ENCODE measurements at regions not wholly inside any gene's neighbourhood (a gene's known extent, or its start where the extent isn't known, plus 50 kb on each side); places are given as distances from the start of the nearest gene placed in this dataset.
A peak's percentile ranks its signal among the peaks of the same experiment; 100 is the strongest.
"Not testable (repeated sequence)": the region's sequence is repeated elsewhere in the genome, so short reads cannot be mapped to it uniquely, and the experiment has no call there.

DNA sequence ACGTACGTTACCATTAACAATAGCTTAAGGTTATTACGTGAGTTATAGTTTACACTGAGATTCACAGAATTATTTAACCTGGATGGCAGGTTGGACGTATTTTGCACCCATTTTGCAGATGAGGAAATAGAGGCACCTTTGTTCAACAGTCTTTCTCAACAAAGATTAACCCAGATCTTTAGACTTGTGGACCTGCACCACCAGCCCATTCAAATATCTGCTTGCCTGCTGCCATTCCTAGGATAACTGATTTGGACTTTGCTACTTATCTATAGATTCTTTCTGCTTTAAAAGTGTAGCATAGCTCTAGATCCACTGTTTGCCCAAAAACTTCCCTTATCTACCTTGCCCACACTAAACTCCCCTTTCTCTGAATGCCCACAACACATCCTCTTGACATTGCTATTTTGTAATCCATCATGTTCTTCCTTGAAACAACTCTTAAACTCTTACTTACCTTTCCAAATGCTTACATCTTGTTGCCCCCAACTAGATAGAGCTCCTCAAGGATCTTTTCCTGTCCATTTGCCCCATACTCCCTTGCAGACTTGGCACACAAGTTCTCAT, 56.4 kb upstream of the TNFAIP3 start:
- DNase-seq = no peak

DNA sequence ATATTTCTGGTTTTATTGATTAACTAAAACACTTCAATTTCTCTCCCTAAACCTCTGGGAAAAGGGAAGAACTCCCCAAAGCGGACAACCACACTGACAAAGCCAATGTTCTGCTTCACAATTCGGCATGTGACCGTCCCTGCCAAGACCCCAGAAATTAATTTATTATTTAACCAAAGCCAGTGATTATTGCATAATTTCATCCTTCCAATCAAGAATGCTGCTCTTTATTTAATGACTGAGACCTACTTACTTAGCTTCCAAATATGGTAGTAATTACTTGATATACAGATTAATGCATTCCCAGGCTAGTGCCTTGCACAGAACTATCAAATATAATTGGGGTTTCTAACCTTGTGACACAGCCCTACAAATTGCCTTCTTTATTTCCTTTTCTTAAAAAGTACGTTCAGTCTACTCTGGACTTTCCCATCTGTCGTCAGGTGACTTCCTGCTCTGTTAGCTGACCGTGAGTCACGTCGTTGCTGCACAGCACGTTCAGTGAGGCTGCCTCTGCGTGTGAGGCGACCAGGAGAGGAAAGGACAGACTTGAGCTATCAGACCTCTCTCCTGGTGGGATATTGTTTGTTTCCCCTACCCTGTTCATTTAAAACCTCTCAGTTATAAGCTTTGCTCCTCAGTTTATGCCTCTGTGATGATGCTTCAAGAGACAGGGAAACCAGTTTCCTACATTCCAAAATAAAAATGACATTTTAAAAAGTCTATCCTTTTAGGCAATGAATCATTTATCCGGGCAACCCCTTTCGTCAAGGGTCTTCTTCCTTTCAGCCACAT, 55.7 kb upstream of the TNFAIP3 start:
- DNase-seq = peak; percentile 79

DNA sequence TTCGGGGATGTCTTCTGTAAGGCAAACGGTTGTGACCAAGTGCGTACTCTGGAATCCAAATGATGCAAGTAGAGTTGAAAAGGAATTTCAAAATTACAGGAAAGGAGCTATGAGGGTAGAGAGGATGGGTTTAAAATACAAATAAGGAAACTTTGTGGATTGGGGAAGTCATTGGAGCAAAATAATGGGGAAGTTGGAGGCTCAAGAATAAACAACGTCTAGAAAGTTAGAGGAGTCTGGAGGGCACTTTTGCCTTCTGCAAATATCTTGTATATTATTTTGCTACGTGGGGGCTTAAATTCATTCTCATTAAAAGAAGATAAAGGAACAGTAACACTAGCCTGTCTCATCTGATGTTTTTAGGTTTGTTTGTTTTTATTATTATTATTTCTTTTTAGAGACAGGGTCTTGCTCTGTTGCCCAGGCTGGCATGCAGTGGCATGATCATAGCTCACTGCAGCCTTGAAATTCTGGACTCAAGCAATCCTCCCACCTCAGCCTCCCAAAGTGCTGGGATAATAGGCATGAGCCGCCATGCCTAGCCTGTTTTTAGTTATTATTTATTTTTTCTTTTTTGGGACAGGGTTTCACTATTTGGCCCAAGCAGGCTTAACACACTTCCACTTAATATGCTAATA, 55.0 kb upstream of the TNFAIP3 start:
- no peak for DNase-seq

DNA sequence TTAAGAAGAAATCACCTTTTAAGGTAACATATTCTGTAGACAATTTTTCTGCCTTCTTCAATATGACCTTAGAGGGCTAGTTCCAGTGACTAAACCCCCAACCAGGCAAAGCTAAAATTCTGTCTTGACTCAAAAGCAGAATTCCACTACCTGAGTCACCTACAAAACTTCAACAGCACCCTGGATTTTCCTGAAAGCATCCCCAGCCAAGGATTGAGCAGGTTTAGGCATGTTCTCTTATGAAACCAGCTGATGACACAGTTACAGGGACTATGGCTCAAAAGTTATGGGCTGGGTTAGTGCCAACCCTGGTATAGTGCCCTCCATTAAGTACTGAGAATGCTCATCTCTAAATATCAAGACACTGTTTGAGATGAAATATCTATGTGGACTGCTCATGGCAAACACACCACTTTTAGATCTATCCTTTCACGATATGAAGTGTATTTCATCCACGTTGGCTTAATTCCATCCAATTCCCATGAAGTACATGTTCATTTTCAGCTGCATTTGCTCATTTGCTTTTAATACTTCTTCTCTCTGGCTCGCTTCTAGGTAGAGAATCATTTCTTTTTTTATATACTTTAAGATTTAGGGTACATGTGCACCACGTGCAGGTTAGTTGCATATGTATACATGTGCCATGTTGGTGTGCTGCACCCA, 53.6 kb upstream of the TNFAIP3 start:
- DNase-seq = no peak

DNA sequence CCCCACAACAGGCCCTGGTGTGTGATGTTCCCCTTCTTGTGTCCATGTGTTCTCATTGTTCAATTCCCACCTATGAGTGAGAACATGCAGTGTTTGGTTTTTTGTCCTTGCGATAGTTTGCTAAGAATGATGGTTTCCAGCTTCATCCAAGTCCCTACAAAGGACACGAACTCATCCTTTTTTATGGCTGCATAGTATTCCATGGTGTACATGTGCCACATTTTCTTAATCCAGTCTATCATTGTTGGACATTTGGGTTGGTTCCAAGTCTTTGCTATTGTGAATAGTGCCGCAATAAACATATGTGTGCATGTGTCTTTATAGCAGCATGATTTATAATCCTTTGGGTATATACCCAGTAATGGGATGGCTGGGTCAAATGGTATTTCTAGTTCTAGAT, 53.0 kb upstream of the TNFAIP3 start:
- not testable (repeated sequence) for DNase-seq

DNA sequence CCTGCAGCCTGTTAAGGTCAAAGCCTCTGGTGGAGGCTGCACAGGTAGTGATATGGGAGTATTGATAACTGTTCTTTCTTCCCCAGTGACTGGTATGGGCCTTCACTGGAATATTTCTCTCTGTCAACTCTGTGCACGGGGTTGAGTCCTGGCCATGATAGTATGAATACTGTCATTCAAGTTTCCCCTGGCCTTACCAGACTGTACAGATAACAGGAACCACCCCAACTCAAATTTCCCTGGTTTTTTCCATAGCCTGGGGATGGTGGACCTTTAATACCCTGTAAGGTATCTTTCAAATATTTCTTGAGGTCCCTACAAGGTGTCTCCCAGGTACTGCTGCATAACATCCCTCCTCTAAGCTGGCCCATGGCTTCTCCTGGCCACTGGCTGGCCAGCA, 51.4 kb upstream of the TNFAIP3 start:
- DNase-seq = no peak

DNA sequence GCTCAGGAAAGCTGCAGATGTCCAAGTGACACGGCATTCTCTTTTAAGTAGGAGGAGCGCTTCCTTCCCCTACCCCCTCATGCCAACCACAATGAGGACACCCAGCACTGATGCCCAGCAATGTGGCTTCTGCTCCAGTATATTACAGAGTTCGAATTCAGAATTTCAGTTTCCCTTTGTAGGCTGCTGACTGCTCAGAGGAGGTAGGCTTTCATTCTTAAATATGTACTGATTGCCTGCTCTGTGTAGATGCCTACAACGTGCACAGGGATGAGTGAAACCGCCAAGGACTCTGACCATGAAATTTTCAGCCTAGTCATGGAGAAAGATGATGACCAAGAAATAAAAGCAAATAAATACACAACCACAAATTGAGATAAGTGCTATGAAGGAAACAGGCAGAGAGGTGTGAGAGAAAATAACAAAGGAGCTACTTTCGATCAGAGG, 50.9 kb upstream of the TNFAIP3 start:
- no peak for DNase-seq

DNA sequence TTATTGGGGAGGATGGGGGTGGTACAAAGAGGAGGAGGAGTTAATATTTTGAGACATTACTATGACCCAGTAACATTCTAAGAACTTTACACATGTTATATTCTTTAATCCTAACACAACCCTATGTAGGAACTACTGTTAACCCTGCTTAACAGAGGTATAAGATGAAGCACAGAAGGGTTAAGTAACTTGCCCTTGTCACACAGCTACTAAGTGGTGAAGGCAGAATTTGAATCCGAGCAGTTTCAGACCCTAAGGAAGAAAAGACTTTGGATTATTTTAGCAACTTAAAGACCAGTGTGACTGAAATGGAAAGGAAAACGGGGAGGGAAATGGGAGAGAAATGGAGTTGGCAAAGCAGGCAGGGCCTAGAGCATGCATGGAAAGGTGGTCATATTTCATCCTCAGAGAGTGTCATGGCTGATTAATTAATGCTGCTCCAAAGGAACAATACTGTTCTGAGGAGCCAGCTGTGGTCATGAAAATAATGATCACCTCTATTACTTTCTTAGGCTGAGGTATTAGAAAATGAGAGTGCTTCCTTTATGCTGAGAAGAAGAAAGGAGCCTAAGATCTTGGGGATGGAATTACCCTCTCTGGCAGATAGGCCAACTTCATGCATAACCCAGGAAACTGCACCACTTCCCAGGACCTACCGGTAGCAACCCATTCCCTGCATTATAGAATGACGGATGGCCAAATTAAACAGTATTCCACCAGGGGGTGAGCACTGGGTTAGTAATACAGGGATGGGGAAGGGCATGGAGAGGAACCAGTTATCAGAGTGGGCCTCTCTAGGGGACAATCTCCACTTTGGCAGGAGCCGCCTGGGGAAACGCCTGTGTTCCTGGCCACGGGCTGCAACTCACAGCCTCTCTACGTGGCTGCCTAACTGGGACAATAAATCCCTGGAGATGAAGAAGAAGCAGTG, 50.1 kb upstream of the TNFAIP3 start:
- no peak for DNase-seq
